SK-N-MC (cell line): ENCODE measurements at regions not wholly inside any gene's neighbourhood (a gene's known extent, or its start where the extent isn't known, plus 50 kb on each side); places are given as distances from the start of the nearest gene placed in this dataset.

Experiments
- EZH2 ChIP-seq: fragments of 200-600 bp; sonication (generic); IDR thresholded peaks from one replicate; pipeline ENCODE4 v1.6.1; 2017; ENCODE audit warnings: antibody characterized with exemption
- FOXP2 ChIP-seq: optimal IDR thresholded peaks from 2 replicates; pipeline ENCODE3; 2011; ENCODE audit warnings: mild to moderate bottlenecking, moderate library complexity; ENCODE audit not compliant: insufficient read depth; ENCODE audit errors: extremely low read length, control extremely low read depth
- POLR2AphosphoS5 ChIP-seq: IDR thresholded peaks from 2 replicates; pipeline ENCODE4 v1.6.1; 2012; ENCODE audit warnings: mild to moderate bottlenecking, low read depth, low read length, borderline replicate concordance

DNA sequence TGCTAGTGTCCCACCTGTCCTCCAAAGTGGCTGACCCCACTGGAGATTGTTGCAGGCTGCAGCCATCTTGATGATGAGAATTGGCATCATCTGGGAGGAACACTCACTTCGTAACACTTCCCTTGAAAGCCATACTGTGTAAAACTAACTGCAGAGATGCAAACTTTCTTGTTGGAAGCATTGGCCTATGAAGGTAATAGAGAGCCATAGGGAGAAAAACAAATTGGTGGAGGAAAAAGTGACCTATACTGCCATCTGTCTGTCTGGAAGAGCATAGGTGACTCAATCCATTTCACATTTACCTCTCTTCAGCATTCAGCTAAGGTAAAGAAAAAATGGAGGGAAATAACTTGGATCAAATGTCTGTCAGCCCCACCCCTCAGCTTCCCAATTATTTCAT is 473.4 kb downstream of the NTRK2 start:
- no peak for TF ChIP-seq FOXP2
- no peak for TF ChIP-seq POLR2AphosphoS5
- TF ChIP-seq EZH2 = no peak
